H1 (cell line): ENCODE measurements at regions not wholly inside any gene's neighbourhood (a gene's known extent, or its start where the extent isn't known, plus 50 kb on each side); places are given as distances from the start of the nearest gene placed in this dataset.

Experiments used
- CTCF ChIA-PET: fragments of 300-600 bp; sonication (Branson Sonifier 250); formaldehyde crosslinking; loops from one replicate; lab custom pipeline; 2021; ENCODE audit not compliant: partially characterized antibody; lab: Charles Lee
- POLR2A ChIA-PET: fragments of 300-600 bp; sonication (Branson Sonifier 250); formaldehyde crosslinking; loops from one replicate; lab custom pipeline; 2021; ENCODE audit warnings: inconsistent platforms; ENCODE audit not compliant: partially characterized antibody; lab: Charles Lee
- DNase-seq, 2 experiments: peaks; one replicate each; pipeline versions ENCODE4 v3.0.0 to v3.0.0-alpha.2; 2010 to 2022; ENCODE audit warnings: low spot score in 2 of 2, low read depth in 1 of 2, mixed read lengths in 1 of 2
- FAIRE-seq: peaks from 2 replicates; lab custom pipeline; 2011; peaks lifted over from hg19 to GRCh38; lab: Jason Lieb, UNC
- H2AFZ ChIP-seq: 2 replicates; pipeline ENCODE4 v1.8.1; 2012; ENCODE audit warnings: low read length, inconsistent platforms
- H2AK5ac ChIP-seq: 2 replicates; pipeline ENCODE4 v1.6.1; 2013; ENCODE audit warnings: low read depth, low read length
- H2BK120ac ChIP-seq: replicated peaks from 2 replicates; pipeline ENCODE3; 2013; ENCODE audit warnings: low read depth, low read length, inconsistent platforms
- H2BK12ac ChIP-seq: 2 replicates; pipeline ENCODE4 v1.6.1; 2013; ENCODE audit warnings: low read depth, low read length
- H2BK15ac ChIP-seq: 2 replicates; pipeline ENCODE4 v1.6.1; 2013; ENCODE audit warnings: low read length
- H2BK20ac ChIP-seq: 2 replicates; pipeline ENCODE4 v1.6.1; 2013; ENCODE audit warnings: low read length
- H2BK5ac ChIP-seq: 2 replicates; pipeline ENCODE4 v1.6.1; 2013; ENCODE audit warnings: low read depth, low read length
- H3K14ac ChIP-seq: 2 replicates; pipeline ENCODE4 v1.6.1; 2013; ENCODE audit warnings: inconsistent platforms; ENCODE audit not compliant: insufficient read length
- H3K18ac ChIP-seq: 2 replicates; pipeline ENCODE4 v1.6.1; 2013; ENCODE audit warnings: low read length; ENCODE audit errors: extremely low read depth
- H3K23ac ChIP-seq: 2 replicates; pipeline ENCODE4 v1.6.1; 2013; ENCODE audit warnings: inconsistent platforms; ENCODE audit not compliant: insufficient read length
- H3K23me2 ChIP-seq: 2 replicates; pipeline ENCODE4 v1.6.1; 2013; ENCODE audit warnings: low read depth, low read length
- H3K27ac ChIP-seq: 2 replicates; pipeline ENCODE4 v1.6.1; 2011; ENCODE audit warnings: low read depth, low read length, inconsistent platforms
- H3K27me3 ChIP-seq, 4 experiments: replicated peaks in 1 of 4; 1 replicate in 1 of 4; 2 replicates in 3 of 4; pipeline versions ENCODE4 v1.6.1 to v1.8.1; 2011 to 2013; ENCODE audit warnings: low read length in 3 of 4, mild to moderate bottlenecking in 3 of 4, inconsistent platforms in 2 of 4, mixed read lengths in 2 of 4, moderate library complexity in 1 of 4; ENCODE audit not compliant: control insufficient read depth in 3 of 4, insufficient read depth in 3 of 4; ENCODE audit errors: extremely low read depth in 1 of 4
- H3K36me3 ChIP-seq, 4 experiments: 2 replicates each; pipeline versions ENCODE4 v1.6.1 to v1.8.1; 2011 to 2013; ENCODE audit warnings: mild to moderate bottlenecking in 4 of 4, low read length in 3 of 4, moderate library complexity in 2 of 4, control low read depth in 1 of 4, inconsistent platforms in 1 of 4; ENCODE audit not compliant: insufficient read depth in 4 of 4, control insufficient read depth in 2 of 4
- H3K4ac ChIP-seq: replicated peaks from 2 replicates; pipeline ENCODE3; 2013; ENCODE audit warnings: low read length, low read depth, mixed read lengths, inconsistent platforms; ENCODE audit not compliant: insufficient read length
- H3K4me1 ChIP-seq, 4 experiments: replicated peaks in 1 of 4; 1 replicate in 1 of 4; 2 replicates in 3 of 4; pipeline versions ENCODE4 v1.6.1 to v1.8.1; 2011 to 2013; ENCODE audit warnings: low read length in 3 of 4, inconsistent platforms in 2 of 4, mixed read lengths in 1 of 4; ENCODE audit not compliant: insufficient read depth in 4 of 4, control insufficient read depth in 3 of 4
- H3K4me2 ChIP-seq, 2 experiments: 2 replicates each; pipeline versions ENCODE4 v1.6.1 to v1.8.1; 2011 to 2013; ENCODE audit warnings: low read depth in 2 of 2, low read length in 2 of 2, control low read depth in 1 of 2, inconsistent platforms in 1 of 2, mild to moderate bottlenecking in 1 of 2; ENCODE audit not compliant: insufficient read depth in 1 of 2
- H3K4me3 ChIP-seq, 4 experiments: fragments of 200-600, 300-600 bp in 1 of 4; sonication (generic), shearing (Covaris generic), sonication (Bioruptor Twin) in 1 of 4; 2 replicates each; pipeline versions ENCODE4 v1.5.1 to v1.8.1; 2011 to 2016; ENCODE audit warnings: low read length in 4 of 4, low read depth in 3 of 4, control low read depth in 2 of 4, inconsistent platforms in 2 of 4, mild to moderate bottlenecking in 2 of 4, mixed read lengths in 1 of 4, moderate library complexity in 1 of 4; ENCODE audit not compliant: insufficient read depth in 2 of 4; ENCODE audit errors: extremely low read depth in 1 of 4
- H3K56ac ChIP-seq: replicated peaks from 2 replicates; pipeline ENCODE3; 2013; ENCODE audit warnings: low read depth, mild to moderate bottlenecking, mixed read lengths, low read length, inconsistent platforms; ENCODE audit not compliant: insufficient read length
- H3K79me1 ChIP-seq: 2 replicates; pipeline ENCODE4 v1.6.1; 2013; ENCODE audit warnings: low read depth, low read length, control low read depth
- H3K79me2 ChIP-seq, 2 experiments: 2 replicates each; pipeline versions ENCODE4 v1.6.1 to v1.8.1; 2012 to 2013; ENCODE audit warnings: low read length in 2 of 2, mild to moderate bottlenecking in 2 of 2, inconsistent platforms in 1 of 2; ENCODE audit not compliant: insufficient read depth in 2 of 2, control insufficient read depth in 1 of 2
- H3K9ac ChIP-seq, 4 experiments: replicated peaks in 1 of 4; 1 replicate in 1 of 4; 2 replicates in 3 of 4; pipeline versions ENCODE4 v1.6.1 to v1.8.1; 2011 to 2013; ENCODE audit warnings: low read depth in 3 of 4, low read length in 3 of 4, control low read depth in 2 of 4, mild to moderate bottlenecking in 2 of 4, moderate library complexity in 2 of 4, inconsistent platforms in 1 of 4; ENCODE audit errors: extremely low read depth in 1 of 4
- H3K9me3 ChIP-seq, 2 experiments: 2 replicates each; pipeline versions ENCODE4 v1.6.1 to v1.8.1; 2012 to 2013; ENCODE audit warnings: mild to moderate bottlenecking in 2 of 2, moderate library complexity in 2 of 2, control low read depth in 1 of 2, inconsistent platforms in 1 of 2, low read depth in 1 of 2, low read length in 1 of 2, mixed read lengths in 1 of 2; ENCODE audit not compliant: insufficient read depth in 2 of 2
- H4K20me1 ChIP-seq, 2 experiments: replicated peaks in 1 of 2; 2 replicates each; pipeline versions ENCODE3 to v1.8.1; 2011 to 2013; ENCODE audit warnings: inconsistent platforms in 2 of 2, low read length in 2 of 2, mild to moderate bottlenecking in 1 of 2; ENCODE audit not compliant: insufficient read depth in 2 of 2, control insufficient read depth in 1 of 2
- H4K5ac ChIP-seq: 2 replicates; pipeline ENCODE4 v1.6.1; 2013; ENCODE audit warnings: low read length, low read depth, mixed read lengths, inconsistent platforms; ENCODE audit not compliant: insufficient read length
- H4K8ac ChIP-seq: 2 replicates; pipeline ENCODE4 v1.8.0; 2013; ENCODE audit warnings: mild to moderate bottlenecking, moderate library complexity, low read length, inconsistent platforms; ENCODE audit not compliant: insufficient read depth; ENCODE audit errors: extremely low read depth
- H4K91ac ChIP-seq: replicated peaks from 2 replicates; pipeline ENCODE3; 2013; ENCODE audit warnings: low read length, mixed read lengths, inconsistent platforms; ENCODE audit not compliant: insufficient read length
- ASH2L ChIP-seq: fragments of 200-600, 300-600 bp; sonication (generic); IDR thresholded peaks from one replicate; pipeline ENCODE4 v1.7.1; 2017; ENCODE audit warnings: low read length
- CEBPB ChIP-seq: IDR thresholded peaks from 2 replicates; pipeline ENCODE4 v1.6.1; 2012; ENCODE audit warnings: low read depth, low read length
- CHD1 ChIP-seq: IDR thresholded peaks from 2 replicates; pipeline ENCODE4 v1.6.1; 2012; ENCODE audit warnings: low read depth, low read length, improper control_type of control experiment
- CTBP2 ChIP-seq: IDR thresholded peaks from 2 replicates; pipeline ENCODE4 v1.7.0; 2011; ENCODE audit warnings: borderline replicate concordance, mild to moderate bottlenecking, moderate library complexity, mixed read lengths, low read length; ENCODE audit not compliant: insufficient read depth, insufficient read length
- EP300 ChIP-seq, 2 experiments: IDR thresholded peaks; 1 replicate in 1 of 2; 2 replicates in 1 of 2; pipeline ENCODE4 v1.6.1; 2011 to 2012; ENCODE audit warnings: low read depth in 2 of 2, low read length in 2 of 2, mild to moderate bottlenecking in 2 of 2, borderline replicate concordance in 1 of 2, inconsistent platforms in 1 of 2, moderate library complexity in 1 of 2
- EZH2 ChIP-seq: fragments of 200-600 bp; sonication (generic); IDR thresholded peaks from 2 replicates; pipeline ENCODE4 v1.7.1; 2012; ENCODE audit warnings: low read depth, mild to moderate bottlenecking, moderate library complexity, low read length, inconsistent platforms; ENCODE audit not compliant: severe bottlenecking
- FOSL1 ChIP-seq: IDR thresholded peaks from 2 replicates; pipeline ENCODE4 v1.6.1; 2011; ENCODE audit warnings: mild to moderate bottlenecking, low read depth, low read length, moderate library complexity; ENCODE audit not compliant: insufficient read depth
- NRF1 ChIP-seq: IDR thresholded peaks from 2 replicates; pipeline ENCODE4 v1.6.1; 2011; ENCODE audit warnings: mild to moderate bottlenecking, low read depth, low read length, improper control_type of control experiment
- POLR2A ChIP-seq, 2 experiments: IDR thresholded peaks; 1 replicate in 1 of 2; 2 replicates in 1 of 2; pipeline ENCODE4 v1.6.1; 2011; ENCODE audit warnings: low read depth in 2 of 2, low read length in 2 of 2, mild to moderate bottlenecking in 2 of 2; ENCODE audit errors: control extremely low read depth in 1 of 2
- RAD21 ChIP-seq, 2 experiments: IDR thresholded peaks in 1 of 2; conservative IDR thresholded peaks in 1 of 2; 2 replicates each; pipeline ENCODE4 v1.6.1; 2011; ENCODE audit warnings: low read depth in 2 of 2, low read length in 2 of 2, improper control_type of control experiment in 1 of 2, inconsistent platforms in 1 of 2, mild to moderate bottlenecking in 1 of 2, moderate library complexity in 1 of 2
- SIRT6 ChIP-seq: IDR thresholded peaks from one replicate; pipeline ENCODE4 v1.7.1; 2012; ENCODE audit warnings: low read length, inconsistent platforms
- SP1 ChIP-seq: IDR thresholded peaks from 2 replicates; pipeline ENCODE4 v1.6.1; 2011; ENCODE audit warnings: low read depth, low read length
- SP2 ChIP-seq: IDR thresholded peaks from 2 replicates; pipeline ENCODE4 v1.6.1; 2012; ENCODE audit warnings: mild to moderate bottlenecking, low read length, inconsistent platforms
- YY1 ChIP-seq: IDR thresholded peaks from 2 replicates; pipeline ENCODE4 v1.6.1; 2011; ENCODE audit warnings: low read depth, mild to moderate bottlenecking, low read length
- WGBS, 2 experiments: shearing (Covaris generic) in 1 of 2; methylation state at CpG; one replicate each; pipeline versions ENCODE4 v1.1.6 to v1.1.7; 2013 to 2015; ENCODE audit warnings: low lambda C conversion rate in 2 of 2, mixed read lengths in 2 of 2, inconsistent platforms in 1 of 2, low coverage in 1 of 2, missing lambda C conversion rate in 1 of 2; ENCODE audit not compliant: insufficient replicate concordance in 2 of 2, insufficient coverage in 1 of 2, insufficient read length in 1 of 2; ENCODE audit errors: extremely low coverage in 1 of 2, missing lambda C conversion rate in 1 of 2; 5-methylcytosine and 5-hydroxymethylcytosine counted together

DNA sequence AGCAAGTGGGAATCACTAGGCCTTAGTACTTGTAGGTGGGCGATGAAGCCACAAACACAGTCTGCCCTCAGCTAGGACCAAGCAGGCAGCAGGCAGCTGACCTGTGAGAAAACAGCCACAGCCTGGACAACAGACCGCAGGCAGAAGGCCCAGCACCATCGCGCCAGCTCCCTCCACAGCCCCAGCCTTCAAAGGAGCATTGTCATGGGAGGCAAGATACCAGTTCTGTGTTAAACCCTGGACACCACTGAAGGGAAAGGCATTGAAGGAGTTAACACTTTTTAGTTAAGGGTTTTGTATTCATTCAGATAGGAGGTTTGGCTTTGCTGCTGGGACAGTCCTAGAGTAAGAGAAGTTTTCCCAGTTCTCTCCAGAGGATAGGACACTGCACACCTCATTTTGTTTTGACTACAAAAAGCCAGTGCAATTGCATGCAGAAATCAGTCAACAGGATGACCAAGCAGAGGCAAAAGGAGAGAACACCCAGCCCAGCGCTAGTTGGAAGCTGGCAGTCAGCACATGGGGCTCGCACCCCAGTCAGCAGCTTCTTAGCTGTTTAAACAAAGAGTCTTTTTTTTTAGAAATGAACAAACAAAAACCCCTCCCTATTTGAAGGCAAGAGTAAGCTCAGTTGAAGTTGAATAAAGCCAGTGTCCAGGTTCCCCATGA, 286.1 kb upstream of the TPM1 start:
- peak overlapping the region; percentile 36 for H3K4ac ChIP-seq
- no peak overlapping the region for H3K56ac ChIP-seq
- H2BK20ac ChIP-seq = 0 out of 2 replicates have a peak overlapping the region, but pooled peaks have one; percentile 41
- FAIRE-seq (no peak), DNase-seq (no peak)
- H3K9ac ChIP-seq = no peak overlapping the region
- H2AFZ ChIP-seq = no peak overlapping the region
- CTCF ChIA-PET = interaction anchor here (0.9 to 7.4 kb wide), 6 partner anchors 8 to 260 kb away, joined by 3 to 49 read pairs (median 5); no protein-coding TSS in a partner anchor
- no peaks in the 10 kb centered on the region for H3K9me3 ChIP-seq
- peak overlapping the region; percentile 76; the same call in 1 of the 2 replicates for H2AK5ac ChIP-seq
- no peak overlapping the region for H3K27ac ChIP-seq
- no peaks in the 10 kb centered on the region for H4K20me1 ChIP-seq
- H2BK120ac ChIP-seq = no peak overlapping the region
- H3K36me3 ChIP-seq = no peaks in the 10 kb centered on the region
- no peak overlapping the region for H2BK5ac ChIP-seq
- no peak overlapping the region; the same call in 1 of the 2 replicates for H3K18ac ChIP-seq
- no peak overlapping the region for H3K4me2 ChIP-seq
- H4K8ac ChIP-seq = no peak overlapping the region
- peak overlapping the region; percentile 54; the same call in 1 of the 2 replicates for H2BK12ac ChIP-seq
- POLR2A ChIA-PET = interaction anchor here (0.8 to 2.1 kb wide), 2 partner anchors 16 to 288 kb away, joined by 3 to 6 read pairs; no protein-coding TSS in a partner anchor
- H3K27me3 ChIP-seq = no peaks in the 10 kb centered on the region
- peak overlapping the region; percentile 61 for H4K91ac ChIP-seq
- no peak overlapping the region for H3K23ac ChIP-seq
- H4K5ac ChIP-seq = no peak overlapping the region
- WGBS, 2 experiments = 91% methylated on average over 6 of the region's 6 CpGs; no CpG with 5 or more reads in 1 of the 2 experiments
- H3K79me2 ChIP-seq = no peaks in the 10 kb centered on the region
- H3K79me1 ChIP-seq = no peaks in the 10 kb centered on the region
- H3K4me1 ChIP-seq = peaks cover 11 to 25% (median 18%) of the 10 kb centered on the region in 4 experiments
- no peaks in the 10 kb centered on the region for H3K23me2 ChIP-seq
- H2BK15ac ChIP-seq = peak overlapping the region; percentile 95
- H3K14ac ChIP-seq = no peak overlapping the region
- no peak overlapping the region for H3K4me3 ChIP-seq
- no peak for TF ChIP-seq EP300 (IDR thresholded peaks at IDR 0.05; ENCODE audit: borderline replicate concordance in 1 of 2, low read depth in 2 of 2, low read length in 2 of 2)
- TF ChIP-seq CHD1 = no peak
- no peak for TF ChIP-seq EZH2
- no peak for TF ChIP-seq POLR2A (IDR thresholded peaks at IDR 0.05; ENCODE audit: control extremely low read depth in 1 of 2, low read depth in 2 of 2, low read length in 2 of 2)
- no peak for TF ChIP-seq RAD21 (IDR thresholded peaks at IDR 0.05 in 1 of 2, conservative IDR thresholded peaks at IDR 0.05 in 1 of 2; ENCODE audit: low read depth in 2 of 2, low read length in 2 of 2)
- no peak for TF ChIP-seq SP1
- TF ChIP-seq NRF1 = no peak
- no peak for TF ChIP-seq SP2
- TF ChIP-seq YY1 = no peak
- no peak for TF ChIP-seq ASH2L
- no peak for TF ChIP-seq FOSL1
- TF ChIP-seq CTBP2 = no peak
- TF ChIP-seq SIRT6 = no peak
- no peak for TF ChIP-seq CEBPB
